Mesenchymal stem cell (in vitro differentiated cells and primary cell): ENCODE measurements at regions not wholly inside any gene's neighbourhood (a gene's known extent, or its start where the extent isn't known, plus 50 kb on each side); places are given as distances from the start of the nearest gene placed in this dataset.

Source experiments
- DNase-seq: peaks from one replicate; pipeline ENCODE4 v3.0.0-alpha.2; 2013
- H2AFZ ChIP-seq: one replicate; pipeline ENCODE4 v1.6.1; 2013; ENCODE audit warnings: low read depth, mild to moderate bottlenecking, control low read depth, inconsistent platforms, low read length, moderate library complexity
- H2AK5ac ChIP-seq: 2 replicates; pipeline ENCODE4 v1.6.1; 2013; ENCODE audit warnings: low read length, moderate library complexity, mild to moderate bottlenecking, inconsistent platforms; ENCODE audit not compliant: severe bottlenecking
- H2BK120ac ChIP-seq: one replicate; pipeline ENCODE4 v1.6.1; 2013; ENCODE audit warnings: low read depth, mild to moderate bottlenecking, inconsistent platforms, low read length, moderate library complexity
- H2BK12ac ChIP-seq, 2 experiments: one replicate each; pipeline ENCODE4 v1.6.1; 2013; ENCODE audit warnings: inconsistent platforms in 2 of 2, low read length in 2 of 2, mild to moderate bottlenecking in 2 of 2, moderate library complexity in 2 of 2, control low read depth in 1 of 2
- H2BK15ac ChIP-seq: one replicate; pipeline ENCODE4 v1.6.1; 2013; ENCODE audit warnings: mild to moderate bottlenecking, low read depth, inconsistent platforms; ENCODE audit not compliant: poor library complexity, severe bottlenecking
- H2BK5ac ChIP-seq: 2 replicates; pipeline ENCODE4 v1.6.1; 2013; ENCODE audit warnings: low read depth, mild to moderate bottlenecking, low read length, control low read depth, inconsistent platforms; ENCODE audit not compliant: poor library complexity, severe bottlenecking
- H3K14ac ChIP-seq, 2 experiments: one replicate each; pipeline ENCODE4 v1.6.1; 2013; ENCODE audit warnings: inconsistent platforms in 2 of 2, low read length in 2 of 2, control low read depth in 1 of 2, mild to moderate bottlenecking in 1 of 2, moderate library complexity in 1 of 2
- H3K18ac ChIP-seq, 2 experiments: one replicate each; pipeline ENCODE4 v1.6.1; 2013; ENCODE audit warnings: inconsistent platforms in 2 of 2, low read length in 2 of 2, control low read depth in 1 of 2, low read depth in 1 of 2, mild to moderate bottlenecking in 1 of 2
- H3K23ac ChIP-seq, 2 experiments: one replicate each; pipeline ENCODE4 v1.6.1; 2013; ENCODE audit warnings: inconsistent platforms in 2 of 2, low read length in 2 of 2, mild to moderate bottlenecking in 2 of 2, moderate library complexity in 2 of 2, control low read depth in 1 of 2
- H3K27ac ChIP-seq: 2 replicates; pipeline ENCODE4 v1.5.1; 2013; ENCODE audit warnings: mild to moderate bottlenecking, moderate library complexity, low read length, control low read depth, inconsistent platforms; ENCODE audit not compliant: poor library complexity, severe bottlenecking
- H3K27me3 ChIP-seq, 2 experiments: 2 replicates each; pipeline versions ENCODE4 v1.6.1 to v1.7.0; 2013; ENCODE audit warnings: low read length in 2 of 2, mild to moderate bottlenecking in 2 of 2, moderate library complexity in 2 of 2, control low read depth in 1 of 2, inconsistent platforms in 1 of 2; ENCODE audit not compliant: control insufficient read depth in 1 of 2, insufficient read depth in 1 of 2
- H3K36me3 ChIP-seq, 2 experiments: 2 replicates each; pipeline versions ENCODE4 v1.6.1 to v1.7.0; 2013; ENCODE audit warnings: low read length in 2 of 2, control low read depth in 1 of 2, inconsistent platforms in 1 of 2, low read depth in 1 of 2, mild to moderate bottlenecking in 1 of 2; ENCODE audit not compliant: insufficient read depth in 2 of 2, control insufficient read depth in 1 of 2
- H3K4ac ChIP-seq, 2 experiments: one replicate each; pipeline ENCODE4 v1.6.1; 2013; ENCODE audit warnings: inconsistent platforms in 2 of 2, low read length in 2 of 2, mild to moderate bottlenecking in 2 of 2, moderate library complexity in 2 of 2, control low read depth in 1 of 2, low read depth in 1 of 2
- H3K4me1 ChIP-seq: 2 replicates; pipeline ENCODE4 v1.6.1; 2013; ENCODE audit warnings: low read depth, low read length, control low read depth; ENCODE audit not compliant: control insufficient read depth, insufficient read depth
- H3K4me2 ChIP-seq: 2 replicates; pipeline ENCODE4 v1.6.1; 2013; ENCODE audit warnings: low read length, mild to moderate bottlenecking, inconsistent platforms; ENCODE audit not compliant: poor library complexity, severe bottlenecking
- H3K4me3 ChIP-seq, 2 experiments: 2 replicates each; pipeline versions ENCODE4 v1.5.1 to v1.7.0; 2013; ENCODE audit warnings: low read length in 2 of 2, mild to moderate bottlenecking in 2 of 2, control low read depth in 1 of 2, low read depth in 1 of 2; ENCODE audit not compliant: insufficient read depth in 1 of 2
- H3K79me1 ChIP-seq: replicated peaks from 2 replicates; pipeline ENCODE4 v1.6.1; 2013; ENCODE audit warnings: mild to moderate bottlenecking, control low read depth, low read length, inconsistent platforms; ENCODE audit not compliant: poor library complexity, severe bottlenecking
- H3K9ac ChIP-seq: 2 replicates; pipeline ENCODE4 v1.7.0; 2013; ENCODE audit warnings: mild to moderate bottlenecking, low read length, moderate library complexity
- H3K9me3 ChIP-seq: 2 replicates; pipeline ENCODE4 v1.7.0; 2013; ENCODE audit warnings: mild to moderate bottlenecking, low read length; ENCODE audit not compliant: control insufficient read depth
- H4K8ac ChIP-seq: one replicate; pipeline ENCODE4 v1.6.1; 2013; ENCODE audit warnings: inconsistent platforms, mild to moderate bottlenecking, low read length, moderate library complexity
- H4K91ac ChIP-seq: one replicate; pipeline ENCODE4 v1.6.1; 2013; ENCODE audit warnings: mild to moderate bottlenecking, low read length, inconsistent platforms
- WGBS: methylation state at CpG from one replicate; pipeline ENCODE4 v1.1.7; 2013; ENCODE audit warnings: mixed read lengths; 5-methylcytosine and 5-hydroxymethylcytosine counted together

DNA sequence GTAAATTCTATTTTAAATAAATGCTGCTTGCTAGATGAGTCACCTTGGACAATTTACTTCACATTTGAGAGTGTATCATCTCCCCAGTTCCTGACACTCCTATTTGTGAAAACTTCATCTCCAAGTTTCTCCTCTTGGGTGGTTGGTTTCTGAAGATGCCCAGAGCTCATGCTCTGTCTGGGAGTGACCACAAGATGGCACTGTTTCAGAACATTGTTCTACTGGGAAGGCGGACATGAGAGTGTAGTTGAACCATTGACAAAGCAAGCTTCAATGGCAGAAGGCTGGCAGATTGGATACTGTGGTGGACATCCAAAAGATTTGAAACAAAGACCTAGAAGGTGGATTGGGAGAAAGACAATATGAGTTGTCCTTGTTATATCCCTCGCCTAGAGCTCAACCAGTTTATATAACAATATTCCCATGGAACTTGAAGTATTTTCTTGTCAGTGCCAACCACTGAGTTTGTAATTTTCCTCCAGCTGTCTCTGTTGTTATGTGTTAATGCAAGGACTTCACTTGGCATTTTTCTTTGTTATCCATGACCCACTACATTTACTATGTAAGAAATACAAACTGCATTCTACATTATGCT, 234.3 kb upstream of the ANKH start:
- H3K36me3 ChIP-seq, result no peaks in the 10 kb centered on the region

DNA sequence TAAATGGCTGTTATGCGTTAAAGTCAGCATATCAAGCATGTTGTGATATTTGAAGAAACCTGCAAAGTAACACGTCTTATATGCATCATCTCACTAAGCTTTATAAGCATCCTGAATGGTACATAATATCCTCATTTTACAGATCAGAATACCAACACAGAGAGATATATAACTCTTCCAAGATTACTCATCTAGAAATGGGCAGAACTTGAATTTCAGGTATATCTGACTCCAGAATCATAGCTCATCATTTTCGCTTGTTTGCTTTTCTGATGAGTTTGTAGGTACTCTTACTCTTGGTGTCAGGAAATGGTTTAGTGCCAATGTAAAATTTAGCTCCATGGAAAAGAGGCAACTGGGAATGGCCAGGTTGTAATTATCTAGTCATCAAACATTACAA, 232.3 kb upstream of the ANKH start:
- Histone ChIP-seq H2BK120ac (no peak overlapping the region), H3K9ac (no peak overlapping the region), H3K4me3 (no peak overlapping the region), H2AK5ac (no peak overlapping the region), H3K18ac (no peak overlapping the region), H4K91ac (no peak overlapping the region), H4K8ac (no peak overlapping the region), H3K27me3 (peaks cover 0 to 8% of the 10 kb centered on the region in 2 experiments), H3K4me2 (no peak overlapping the region), H3K23ac (no peak overlapping the region), H2BK5ac (no peak overlapping the region), H2BK15ac (no peak overlapping the region), H3K9me3 (no peaks in the 10 kb centered on the region), H2AFZ (no peak overlapping the region), H3K36me3 (no peaks in the 10 kb centered on the region), H2BK12ac (no peak overlapping the region), H3K4ac (no peak overlapping the region), H3K4me1 (no peaks in the 10 kb centered on the region), H3K14ac (no peak overlapping the region), H3K27ac (no peak overlapping the region), H3K79me1 (no peaks in the 10 kb centered on the region)
- 89% methylated on average over 3 of the region's 3 CpGs for WGBS
- no peak for DNase-seq

More for the DNA sequence above, 234.3 kb upstream of the ANKH start:
- Histone ChIP-seq H3K79me1 (no peaks in the 10 kb centered on the region), H3K18ac (no peak overlapping the region), H3K4me2 (no peak overlapping the region), H3K4ac (no peak overlapping the region), H2AFZ (no peak overlapping the region), H3K9me3 (no peaks in the 10 kb centered on the region), H3K23ac (no peak overlapping the region), H2BK120ac (no peak overlapping the region), H2AK5ac (no peak overlapping the region), H2BK5ac (no peak overlapping the region), H3K4me3 (no peak overlapping the region), H3K27ac (no peak overlapping the region), H4K91ac (no peak overlapping the region), H3K27me3 (peaks cover 0 to 8% of the 10 kb centered on the region in 2 experiments), H3K4me1 (no peaks in the 10 kb centered on the region), H3K14ac (no peak overlapping the region), H3K9ac (no peak overlapping the region), H2BK15ac (no peak overlapping the region), H2BK12ac (no peak overlapping the region), H4K8ac (no peak overlapping the region)
- WGBS, result 18% methylated on average over 1 of the region's 2 CpGs
- DNase-seq, result peak; percentile 56

GRCh38 chr5:15103130-15103529, 231.6 kb upstream of the ANKH start:
- Histone ChIP-seq H3K18ac (no peak overlapping the region), H3K4me2 (no peak overlapping the region), H2BK12ac (no peak overlapping the region), H2BK5ac (no peak overlapping the region), H2AFZ (no peak overlapping the region), H3K14ac (no peak overlapping the region), H3K9me3 (no peaks in the 10 kb centered on the region), H2BK15ac (no peak overlapping the region), H3K36me3 (no peaks in the 10 kb centered on the region), H4K8ac (no peak overlapping the region), H3K23ac (no peak overlapping the region), H3K79me1 (no peaks in the 10 kb centered on the region), H2BK120ac (no peak overlapping the region), H2AK5ac (no peak overlapping the region), H3K4me3 (no peak overlapping the region), H3K27me3 (peaks cover 0 to 8% of the 10 kb centered on the region in 2 experiments), H3K4me1 (no peaks in the 10 kb centered on the region), H3K27ac (no peak overlapping the region), H4K91ac (no peak overlapping the region), H3K9ac (no peak overlapping the region), H3K4ac (no peak overlapping the region)
- WGBS, result 44% methylated on average over 3 of the region's 5 CpGs
- DNase-seq, result no peak

DNA sequence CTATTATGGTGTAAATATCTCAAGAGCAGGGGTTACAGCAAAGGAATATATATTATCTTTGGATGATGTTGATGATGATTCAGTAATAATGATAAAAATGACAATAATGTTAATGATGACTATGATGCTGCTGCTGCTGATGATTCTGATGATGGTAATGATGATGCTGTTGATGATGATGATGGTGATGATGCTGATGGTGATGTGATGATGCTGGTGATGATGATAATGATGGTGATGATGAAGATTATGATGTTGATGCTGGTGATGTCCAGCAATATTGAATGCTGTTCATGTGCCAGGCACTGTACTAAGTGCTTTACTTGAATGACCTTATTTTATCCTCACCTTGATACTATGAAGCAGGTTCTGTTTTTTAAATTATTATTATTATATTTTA, 226.0 kb upstream of the ANKH start:
- no peak overlapping the region for H2BK15ac ChIP-seq
- H3K4me3 ChIP-seq, result no peak overlapping the region
- H3K27ac ChIP-seq, result no peak overlapping the region
- H2AK5ac ChIP-seq, result no peak overlapping the region
- no peak overlapping the region for H3K4me2 ChIP-seq
- H3K4ac ChIP-seq, result no peak overlapping the region
- H3K14ac ChIP-seq, result no peak overlapping the region
- H3K27me3 ChIP-seq, result peaks cover 0 to 1% of the 10 kb centered on the region in 2 experiments
- H3K79me1 ChIP-seq, result no peaks in the 10 kb centered on the region
- H3K4me1 ChIP-seq, result no peaks in the 10 kb centered on the region
- H2AFZ ChIP-seq, result no peak overlapping the region
- no peak overlapping the region for H2BK120ac ChIP-seq
- H3K9me3 ChIP-seq, result no peaks in the 10 kb centered on the region
- no peaks in the 10 kb centered on the region for H3K36me3 ChIP-seq
- H4K91ac ChIP-seq, result no peak overlapping the region
- no peak overlapping the region for H2BK12ac ChIP-seq
- H3K23ac ChIP-seq, result no peak overlapping the region
- no peak overlapping the region for H4K8ac ChIP-seq
- no peak overlapping the region for H3K9ac ChIP-seq
- no peak for DNase-seq
- no peak overlapping the region for H2BK5ac ChIP-seq
- no peak overlapping the region for H3K18ac ChIP-seq
